Endothelial cell (in vitro differentiated cells): ENCODE measurements at regions not wholly inside any gene's neighbourhood (a gene's known extent, or its start where the extent isn't known, plus 50 kb on each side); places are given as distances from the start of the nearest gene placed in this dataset.

Source experiments
- DNase-seq: peaks from one replicate; pipeline ENCODE4 v3.0.0; 2021; ENCODE audit warnings: low spot score
- H3K27ac Mint-ChIP-seq: one replicate; pipeline ENCODE4 v1.8.0; 2021; ENCODE audit warnings: mixed read lengths, inconsistent platforms; ENCODE audit not compliant: unreplicated experiment
- H3K27me3 Mint-ChIP-seq: one replicate; pipeline ENCODE4 v1.8.0; 2021; ENCODE audit warnings: mild to moderate bottlenecking, moderate library complexity, mixed read lengths, inconsistent platforms; ENCODE audit not compliant: unreplicated experiment
- H3K36me3 Mint-ChIP-seq: one replicate; pipeline ENCODE4 v1.8.0; 2021; ENCODE audit warnings: mild to moderate bottlenecking, low read depth, mixed read lengths, inconsistent platforms; ENCODE audit not compliant: unreplicated experiment
- H3K4me1 Mint-ChIP-seq: one replicate; pipeline ENCODE4 v1.8.0; 2021; ENCODE audit warnings: mild to moderate bottlenecking, mixed read lengths, inconsistent platforms; ENCODE audit not compliant: unreplicated experiment
- H3K4me3 Mint-ChIP-seq: one replicate; pipeline ENCODE4 v1.8.0; 2021; ENCODE audit warnings: mild to moderate bottlenecking, mixed read lengths, inconsistent platforms; ENCODE audit not compliant: unreplicated experiment
- H3K9me3 Mint-ChIP-seq: one replicate; pipeline ENCODE4 v1.8.0; 2021; ENCODE audit warnings: mixed read lengths, inconsistent platforms; ENCODE audit not compliant: unreplicated experiment
- CTCF ChIP-seq: fragments of 200-600 bp; sonication (generic); IDR thresholded peaks from one replicate; pipeline ENCODE4 v1.5.0; 2021; ENCODE audit warnings: antibody characterized with exemption; ENCODE audit not compliant: unreplicated experiment

- Mint-ChIP-seq H3K9me3 (no peaks in the 10 kb centered on the region), H3K36me3 (no peaks in the 10 kb centered on the region), H3K4me3 (no peak overlapping the region), H3K27me3 (no peaks in the 10 kb centered on the region), H3K4me1 (no peaks in the 10 kb centered on the region), H3K27ac (no peak overlapping the region)
- DNase-seq, result no peak
- no peak for TF ChIP-seq CTCF
These were observed 739.6 kb downstream of the CCSER2 start for GRCh38 chr10:85067955-85068354.

GRCh38 chr10:85080934-85081333 lies 752.5 kb downstream of the CCSER2 start:
- TF ChIP-seq CTCF, result no peak
- Mint-ChIP-seq H3K4me1 (no peaks in the 10 kb centered on the region), H3K27ac (no peak overlapping the region), H3K9me3 (no peaks in the 10 kb centered on the region), H3K4me3 (no peak overlapping the region), H3K27me3 (no peaks in the 10 kb centered on the region), H3K36me3 (no peaks in the 10 kb centered on the region)
- no peak for DNase-seq

- peaks cover 5% of the 10 kb centered on the region for H3K9me3 Mint-ChIP-seq
- H3K27ac Mint-ChIP-seq, result no peak overlapping the region
- TF ChIP-seq CTCF, result no peak
- no peaks in the 10 kb centered on the region for H3K36me3 Mint-ChIP-seq
- peaks cover 2% of the 10 kb centered on the region for H3K27me3 Mint-ChIP-seq
- no peak for DNase-seq
- no peaks in the 10 kb centered on the region for H3K4me1 Mint-ChIP-seq
- H3K4me3 Mint-ChIP-seq, result no peak overlapping the region
These were observed 770.6 kb downstream of the CCSER2 start for GRCh38 chr10:85098835-85099521.

GRCh38 chr10:85100495-85100894 lies 772.1 kb downstream of the CCSER2 start:
- Mint-ChIP-seq H3K27ac (no peak overlapping the region), H3K27me3 (peaks cover 2% of the 10 kb centered on the region), H3K4me3 (no peak overlapping the region), H3K9me3 (peaks cover 5% of the 10 kb centered on the region), H3K36me3 (no peaks in the 10 kb centered on the region), H3K4me1 (no peaks in the 10 kb centered on the region)
- DNase-seq, result no peak
- TF ChIP-seq CTCF, result no peak

- Mint-ChIP-seq H3K4me1 (no peaks in the 10 kb centered on the region), H3K27ac (no peak overlapping the region), H3K36me3 (no peaks in the 10 kb centered on the region), H3K4me3 (no peak overlapping the region), H3K9me3 (peaks cover 2% of the 10 kb centered on the region), H3K27me3 (no peaks in the 10 kb centered on the region)
- TF ChIP-seq CTCF, result no peak
- DNase-seq, result peak; percentile 10
These were observed 777.3 kb downstream of the CCSER2 start for GRCh38 chr10:85105614-85106255.
